Naive thymus-derived CD4-positive, alpha-beta T cell (primary cell): ENCODE measurements at regions not wholly inside any gene's neighbourhood (a gene's known extent, or its start where the extent isn't known, plus 50 kb on each side); places are given as distances from the start of the nearest gene placed in this dataset.

Source experiments
- ATAC-seq: fragments of 150-1000 bp; cut with Tn5 transposase; 2 replicates; pipeline ENCODE4 v1.10.0; 2021; ENCODE audit warnings: mild to moderate bottlenecking, moderate library complexity
- CTCF ChIA-PET: fragments of 350-600 bp; sonication (Branson Sonifier 250); formaldehyde crosslinking; loops from one replicate; lab custom pipeline; 2021; ENCODE audit warnings: antibody characterized with exemption; lab: Charles Lee
- POLR2A ChIA-PET: fragments of 350-600 bp; sonication (Branson Sonifier 250); formaldehyde crosslinking; loops from one replicate; lab custom pipeline; 2021; ENCODE audit warnings: antibody characterized with exemption, inconsistent platforms; lab: Charles Lee
- DNase-seq, 9 donors: peaks; one replicate each; pipeline versions ENCODE4 v3.0.0 to v3.0.0-alpha.2; 2020 to 2022; ENCODE audit warnings: mixed read lengths in 1 of 9
- H3K27ac ChIP-seq: one replicate; pipeline ENCODE4 v1.7.0; 2013; ENCODE audit warnings: mild to moderate bottlenecking, low read depth, low read length, moderate library complexity
- H3K27me3 ChIP-seq, 2 donors: one replicate each; pipeline ENCODE4 v1.7.0; 2013; ENCODE audit warnings: low read length in 2 of 2, mild to moderate bottlenecking in 2 of 2, moderate library complexity in 2 of 2; ENCODE audit not compliant: control insufficient read depth in 2 of 2, insufficient read depth in 2 of 2
- H3K36me3 ChIP-seq, 3 experiments: 1 replicate in 2 of 3; 2 replicates in 1 of 3; pipeline ENCODE4 v1.7.0; 2013; ENCODE audit warnings: low read length in 3 of 3, mild to moderate bottlenecking in 3 of 3, moderate library complexity in 1 of 3; ENCODE audit not compliant: insufficient read depth in 3 of 3, control insufficient read depth in 2 of 3
- H3K4me1 ChIP-seq, 2 donors: one replicate each; pipeline ENCODE4 v1.7.0; 2013; ENCODE audit warnings: low read length in 2 of 2, mild to moderate bottlenecking in 2 of 2, moderate library complexity in 1 of 2; ENCODE audit not compliant: control insufficient read depth in 2 of 2, insufficient read depth in 2 of 2
- H3K4me3 ChIP-seq: 2 replicates; pipeline ENCODE4 v1.7.0; 2013; ENCODE audit warnings: mild to moderate bottlenecking, low read length
- H3K9me3 ChIP-seq, 3 experiments: 1 replicate in 2 of 3; 2 replicates in 1 of 3; pipeline ENCODE4 v1.7.0; 2013; ENCODE audit warnings: low read length in 3 of 3; ENCODE audit not compliant: control insufficient read depth in 2 of 3
- H3K27ac Mint-ChIP-seq, 9 donors: one replicate each; pipeline ENCODE4 v1.8.0; 2020 to 2022; ENCODE audit warnings: mixed read lengths in 9 of 9, mild to moderate bottlenecking in 8 of 9, moderate library complexity in 5 of 9, inconsistent platforms in 2 of 9
- H3K27me3 Mint-ChIP-seq, 5 donors: one replicate each; pipeline ENCODE4 v1.8.0; 2021 to 2022; ENCODE audit warnings: mixed read lengths in 5 of 5, mild to moderate bottlenecking in 1 of 5
- H3K36me3 Mint-ChIP-seq, 5 donors: one replicate each; pipeline ENCODE4 v1.8.0; 2020 to 2022; ENCODE audit warnings: mixed read lengths in 5 of 5, mild to moderate bottlenecking in 3 of 5, inconsistent platforms in 1 of 5
- H3K4me1 Mint-ChIP-seq, 7 donors: one replicate each; pipeline ENCODE4 v1.8.0; 2020 to 2022; ENCODE audit warnings: mixed read lengths in 7 of 7, mild to moderate bottlenecking in 3 of 7, inconsistent platforms in 1 of 7
- H3K4me3 Mint-ChIP-seq, 10 donors: one replicate each; pipeline ENCODE4 v1.8.0; 2020 to 2022; ENCODE audit warnings: mild to moderate bottlenecking in 10 of 10, mixed read lengths in 10 of 10, moderate library complexity in 6 of 10, inconsistent platforms in 2 of 10
- H3K9me3 Mint-ChIP-seq, 11 donors: one replicate each; pipeline ENCODE4 v1.8.0; 2020 to 2022; ENCODE audit warnings: mixed read lengths in 11 of 11, mild to moderate bottlenecking in 4 of 11, inconsistent platforms in 1 of 11, moderate library complexity in 1 of 11
- intact Hi-C, 2 donors: fragments of 100-400 bp; cut with micrococcal nuclease; formaldehyde crosslinking; loops; one replicate each; pipeline ENCODE4 v1.15.1; 2023

GRCh38 chr1:5164158-5164557 is 509.7 kb downstream of the AJAP1 start:
- Histone ChIP-seq H3K4me1 (no peaks in the 10 kb centered on the region), H3K9me3 (no peaks in the 10 kb centered on the region), H3K27me3 (no peaks in the 10 kb centered on the region), H3K27ac (no peak overlapping the region), H3K4me3 (no peak overlapping the region), H3K36me3 (no peaks in the 10 kb centered on the region)
- Mint-ChIP-seq H3K36me3 (peaks cover 0 to 3% (median 0%) of the 10 kb centered on the region in 5 donors), H3K4me1 (no peaks in the 10 kb centered on the region), H3K4me3 (no peak overlapping the region), H3K27me3 (peaks cover 0 to 17% (median 4%) of the 10 kb centered on the region in 5 donors), H3K27ac (no peak overlapping the region), H3K9me3 (peaks cover 0 to 4% (median under 1%) of the 10 kb centered on the region in 11 donors)
- intact Hi-C loops = no loop called here
- CTCF ChIA-PET = no interaction called here
- POLR2A ChIA-PET = no interaction called here
- DNase-seq (no peak), ATAC-seq (no peak)

- no peak overlapping the region for H3K4me3 Mint-ChIP-seq
- Histone ChIP-seq H3K27ac (no peak overlapping the region), H3K4me1 (no peaks in the 10 kb centered on the region), H3K27me3 (no peaks in the 10 kb centered on the region), H3K36me3 (no peaks in the 10 kb centered on the region), H3K9me3 (no peaks in the 10 kb centered on the region), H3K4me3 (no peak overlapping the region)
- peaks cover 0 to 6% (median 2%) of the 10 kb centered on the region in 11 donors for H3K9me3 Mint-ChIP-seq
- H3K36me3 Mint-ChIP-seq = peaks cover 0 to 3% (median 0%) of the 10 kb centered on the region in 5 donors
- intact Hi-C loops = no loop called here
- CTCF ChIA-PET = no interaction called here
- POLR2A ChIA-PET = no interaction called here
- no peak for DNase-seq
- H3K27ac Mint-ChIP-seq = no peak overlapping the region
- H3K4me1 Mint-ChIP-seq = peaks cover 0 to 2% (median 0%) of the 10 kb centered on the region in 7 donors
- ATAC-seq = no peak
- H3K27me3 Mint-ChIP-seq = peaks cover 0 to 20% (median 4%) of the 10 kb centered on the region in 5 donors
Measured at GRCh38 chr1:5161372-5161771, 507.0 kb downstream of the AJAP1 start.

GRCh38 chr1:5157175-5157574 is 502.8 kb downstream of the AJAP1 start:
- H3K4me1 Mint-ChIP-seq = peaks cover 0 to 2% (median 0%) of the 10 kb centered on the region in 7 donors
- peaks cover 0 to 25% (median 5%) of the 10 kb centered on the region in 11 donors for H3K9me3 Mint-ChIP-seq
- H3K27ac Mint-ChIP-seq = no peak overlapping the region
- no peak overlapping the region for H3K27ac ChIP-seq
- intact Hi-C loops = no loop called here
- H3K4me3 Mint-ChIP-seq = no peak overlapping the region
- H3K4me1 ChIP-seq = no peaks in the 10 kb centered on the region
- DNase-seq = no peak
- H3K36me3 Mint-ChIP-seq = peaks cover 0 to 9% (median 0%) of the 10 kb centered on the region in 5 donors
- no peak for ATAC-seq
- H3K4me3 ChIP-seq = no peak overlapping the region
- peaks cover 0 to 14% (median 4%) of the 10 kb centered on the region in 5 donors for H3K27me3 Mint-ChIP-seq
- no peaks in the 10 kb centered on the region for H3K9me3 ChIP-seq
- H3K36me3 ChIP-seq = no peaks in the 10 kb centered on the region
- POLR2A ChIA-PET = no interaction called here
- CTCF ChIA-PET = no interaction called here
- no peaks in the 10 kb centered on the region for H3K27me3 ChIP-seq

- POLR2A ChIA-PET = no interaction called here
- Histone ChIP-seq H3K27me3 (no peaks in the 10 kb centered on the region), H3K36me3 (no peaks in the 10 kb centered on the region), H3K4me1 (no peaks in the 10 kb centered on the region), H3K4me3 (no peak overlapping the region), H3K27ac (no peak overlapping the region), H3K9me3 (no peaks in the 10 kb centered on the region)
- intact Hi-C loops = no loop called here
- no peak for DNase-seq
- Mint-ChIP-seq H3K9me3 (peaks cover 0 to 25% (median 5%) of the 10 kb centered on the region in 11 donors), H3K36me3 (peaks cover 0 to 9% (median 0%) of the 10 kb centered on the region in 5 donors), H3K27ac (no peak overlapping the region), H3K27me3 (peaks cover 0 to 10% (median 4%) of the 10 kb centered on the region in 5 donors), H3K4me3 (no peak overlapping the region), H3K4me1 (peaks cover 0 to 2% (median 0%) of the 10 kb centered on the region in 7 donors)
- CTCF ChIA-PET = no interaction called here
- ATAC-seq = no peak
Measured at GRCh38 chr1:5156416-5157120, 502.2 kb downstream of the AJAP1 start.

- POLR2A ChIA-PET = no interaction called here
- no peaks in the 10 kb centered on the region for H3K9me3 ChIP-seq
- H3K27me3 ChIP-seq = no peaks in the 10 kb centered on the region
- no peaks in the 10 kb centered on the region for H3K4me1 ChIP-seq
- Mint-ChIP-seq H3K9me3 (peaks cover 0 to 21% (median 3%) of the 10 kb centered on the region in 11 donors), H3K27ac (no peak overlapping the region), H3K36me3 (peaks cover 0 to 9% (median 0%) of the 10 kb centered on the region in 5 donors), H3K4me3 (no peak overlapping the region), H3K27me3 (peaks cover 0 to 20% (median 6%) of the 10 kb centered on the region in 5 donors), H3K4me1 (peaks cover 0 to 1% (median 0%) of the 10 kb centered on the region in 7 donors)
- CTCF ChIA-PET = no interaction called here
- no peak overlapping the region for H3K27ac ChIP-seq
- intact Hi-C loops = no loop called here
- DNase-seq (no peak), ATAC-seq (no peak)
- H3K4me3 ChIP-seq = no peak overlapping the region
- no peaks in the 10 kb centered on the region for H3K36me3 ChIP-seq
Measured at GRCh38 chr1:5151511-5151910, 497.1 kb downstream of the AJAP1 start.

- no peak overlapping the region for H3K27ac ChIP-seq
- POLR2A ChIA-PET = no interaction called here
- Mint-ChIP-seq H3K4me1 (no peaks in the 10 kb centered on the region), H3K4me3 (no peak overlapping the region), H3K9me3 (peaks cover 0 to 15% (median 2%) of the 10 kb centered on the region in 11 donors), H3K36me3 (peaks cover 0 to 8% (median 0%) of the 10 kb centered on the region in 5 donors), H3K27me3 (peaks cover 0 to 21% (median 9%) of the 10 kb centered on the region in 5 donors), H3K27ac (no peak overlapping the region)
- ATAC-seq (no peak), DNase-seq (no peak)
- CTCF ChIA-PET = no interaction called here
- H3K36me3 ChIP-seq = no peaks in the 10 kb centered on the region
- H3K27me3 ChIP-seq = no peaks in the 10 kb centered on the region
- intact Hi-C loops = no loop called here
- no peaks in the 10 kb centered on the region for H3K9me3 ChIP-seq
- no peaks in the 10 kb centered on the region for H3K4me1 ChIP-seq
- H3K4me3 ChIP-seq = no peak overlapping the region
Measured at GRCh38 chr1:5150191-5150590, 495.8 kb downstream of the AJAP1 start.

- CTCF ChIA-PET = no interaction called here
- no peak for ATAC-seq
- H3K27me3 Mint-ChIP-seq = peaks cover 3 to 34% (median 15%) of the 10 kb centered on the region in 5 donors
Measured at GRCh38 chr1:5147806-5148205, 493.4 kb downstream of the AJAP1 start.

More at GRCh38 chr1:5147806-5148205, 493.4 kb downstream of the AJAP1 start:
- H3K36me3 ChIP-seq = no peaks in the 10 kb centered on the region
- intact Hi-C loops = no loop called here
- H3K4me1 ChIP-seq = no peaks in the 10 kb centered on the region
- H3K9me3 ChIP-seq = no peaks in the 10 kb centered on the region
- no peaks in the 10 kb centered on the region for H3K4me1 Mint-ChIP-seq
- H3K36me3 Mint-ChIP-seq = no peaks in the 10 kb centered on the region
- no peak for DNase-seq
- no peak overlapping the region for H3K4me3 Mint-ChIP-seq
- no peaks in the 10 kb centered on the region for H3K27me3 ChIP-seq
- H3K9me3 Mint-ChIP-seq = peaks cover 0 to 4% (median 0%) of the 10 kb centered on the region in 11 donors
- H3K4me3 ChIP-seq = no peak overlapping the region
- no peak overlapping the region for H3K27ac Mint-ChIP-seq
- POLR2A ChIA-PET = no interaction called here
- no peak overlapping the region for H3K27ac ChIP-seq
